GM19239 (cell line): ENCODE measurements at regions not wholly inside any gene's neighbourhood (a gene's known extent, or its start where the extent isn't known, plus 50 kb on each side); places are given as distances from the start of the nearest gene placed in this dataset.
A peak's percentile ranks its signal among the peaks of the same experiment; 100 is the strongest.
"Not testable (repeated sequence)": the region's sequence is repeated elsewhere in the genome, so short reads cannot be mapped to it uniquely, and the experiment has no call there.

Experiments
- DNase-seq: peaks from one replicate; pipeline ENCODE4 v3.0.0; 2011; ENCODE audit warnings: low spot score; ENCODE audit not compliant: insufficient read length
- FAIRE-seq: peaks from 2 replicates; lab custom pipeline; 2011; peaks lifted over from hg19 to GRCh38; lab: Jason Lieb, UNC

- DNase-seq: no peak
- FAIRE-seq: no peak
These were observed 62.4 kb downstream of the CLDN17 start for GRCh38 chr21:30104241-30104640.

DNA sequence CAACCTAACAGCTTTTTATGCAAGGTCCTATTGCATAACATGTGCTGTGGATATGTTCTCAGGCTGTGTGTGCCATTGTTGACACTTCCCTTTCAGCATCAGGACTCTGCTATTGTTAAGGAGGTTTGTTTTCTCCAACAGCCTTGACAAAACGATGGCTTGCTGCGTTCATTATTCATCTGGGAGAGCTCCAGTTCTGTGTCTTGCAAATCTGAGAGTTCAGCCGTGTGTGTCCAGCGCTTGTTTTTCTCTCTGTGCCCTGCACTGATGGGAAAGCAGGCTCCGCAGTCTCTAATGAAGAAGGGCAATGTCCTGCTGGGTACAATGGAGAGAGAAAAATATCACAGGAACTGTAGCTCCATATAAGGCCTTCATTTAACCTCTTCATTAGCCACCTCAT, 63.7 kb downstream of the CLDN17 start:
- DNase-seq: no peak
- FAIRE-seq: no peak

GRCh38 chr21:30101967-30102366, 64.6 kb downstream of the CLDN17 start:
- no peak for FAIRE-seq
- DNase-seq: no peak

- FAIRE-seq (no peak), DNase-seq (no peak)
These were observed 68.8 kb downstream of the CLDN17 start for GRCh38 chr21:30097791-30098190.

DNA sequence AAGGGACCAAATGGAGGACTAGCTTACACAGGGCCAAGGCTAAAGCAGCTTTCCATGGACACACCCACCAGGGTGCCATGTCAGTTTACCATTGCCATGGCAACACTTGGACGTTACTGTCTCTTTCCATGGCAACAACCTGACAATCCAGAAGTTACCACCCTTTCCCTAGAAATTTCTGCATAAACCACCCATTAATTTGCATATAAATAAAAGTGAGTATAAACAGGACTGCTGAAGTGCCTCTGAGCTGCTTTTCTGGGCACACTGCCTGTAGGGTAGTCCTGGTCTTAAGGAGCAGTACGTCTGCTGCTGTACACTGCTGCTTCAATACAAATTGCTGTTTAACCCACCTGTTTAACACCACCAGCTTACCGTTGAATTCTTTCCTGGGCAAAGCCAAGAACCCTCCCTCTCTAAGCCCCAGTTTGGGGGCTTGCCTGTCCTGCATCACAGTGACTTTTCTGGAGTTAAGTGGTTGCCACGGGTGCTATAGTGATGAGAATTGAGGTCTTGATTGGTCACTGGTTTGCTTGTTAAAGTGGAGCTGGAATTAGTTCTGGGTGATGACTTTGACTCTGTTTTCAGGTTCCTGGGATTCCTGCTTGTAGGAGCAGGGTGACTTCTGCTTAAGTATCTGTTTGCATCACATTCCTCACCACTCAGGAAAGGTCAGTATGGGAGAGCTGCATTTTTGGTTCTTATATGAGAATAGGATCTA, 83.2 kb downstream of the CLDN17 start:
- DNase-seq: no peak
- no peak for FAIRE-seq

GRCh38 chr21:30081506-30081905, 85.1 kb downstream of the CLDN17 start:
- DNase-seq (no peak), FAIRE-seq (no peak)

DNA sequence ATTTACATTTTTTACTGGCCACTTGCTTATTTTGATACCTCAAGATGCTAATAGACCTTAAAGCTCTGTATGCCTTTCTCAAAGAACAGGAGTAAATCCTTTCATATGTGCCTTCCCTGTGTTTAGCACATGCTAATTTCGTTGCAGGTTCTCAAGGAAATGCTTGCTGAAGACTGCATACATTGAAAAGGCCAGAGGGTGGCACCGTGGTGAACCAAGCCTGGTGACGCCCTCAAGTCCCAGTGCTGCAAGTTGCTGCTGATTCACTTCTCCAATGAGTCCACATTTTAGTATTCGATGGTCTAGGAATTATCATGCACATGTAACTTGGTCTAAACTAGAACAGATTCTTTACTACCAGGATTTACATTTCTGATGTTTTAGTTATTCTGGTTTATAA, 94.1 kb downstream of the CLDN17 start:
- DNase-seq (no peak), FAIRE-seq (no peak)

GRCh38 chr21:30058928-30059327, 107.7 kb downstream of the CLDN17 start:
- no peak for DNase-seq
- no peak for FAIRE-seq

- FAIRE-seq (no peak), DNase-seq (no peak)
These were observed 109.5 kb downstream of the CLDN17 start for GRCh38 chr21:30057108-30057507.

DNA sequence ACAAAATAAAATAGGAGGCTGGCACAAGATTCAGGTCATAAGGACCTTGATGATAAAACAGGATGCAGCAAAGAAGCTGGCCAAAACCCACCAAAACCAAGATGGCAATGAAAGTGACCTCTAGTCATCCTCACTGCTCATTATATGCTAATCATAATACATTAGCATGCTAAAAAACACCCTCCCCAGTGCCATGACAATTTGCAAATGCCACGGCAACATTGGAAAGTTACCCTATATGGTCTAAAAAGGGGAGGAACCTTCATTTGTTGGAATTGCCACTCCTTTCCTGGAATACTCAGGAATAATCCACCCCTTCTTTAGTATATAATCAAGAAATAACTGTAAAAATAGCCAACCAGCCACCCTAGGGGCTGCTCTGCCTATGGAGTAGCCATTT, 108.8 kb upstream of the GRIK1 start:
- DNase-seq (no peak), FAIRE-seq (no peak)

DNA sequence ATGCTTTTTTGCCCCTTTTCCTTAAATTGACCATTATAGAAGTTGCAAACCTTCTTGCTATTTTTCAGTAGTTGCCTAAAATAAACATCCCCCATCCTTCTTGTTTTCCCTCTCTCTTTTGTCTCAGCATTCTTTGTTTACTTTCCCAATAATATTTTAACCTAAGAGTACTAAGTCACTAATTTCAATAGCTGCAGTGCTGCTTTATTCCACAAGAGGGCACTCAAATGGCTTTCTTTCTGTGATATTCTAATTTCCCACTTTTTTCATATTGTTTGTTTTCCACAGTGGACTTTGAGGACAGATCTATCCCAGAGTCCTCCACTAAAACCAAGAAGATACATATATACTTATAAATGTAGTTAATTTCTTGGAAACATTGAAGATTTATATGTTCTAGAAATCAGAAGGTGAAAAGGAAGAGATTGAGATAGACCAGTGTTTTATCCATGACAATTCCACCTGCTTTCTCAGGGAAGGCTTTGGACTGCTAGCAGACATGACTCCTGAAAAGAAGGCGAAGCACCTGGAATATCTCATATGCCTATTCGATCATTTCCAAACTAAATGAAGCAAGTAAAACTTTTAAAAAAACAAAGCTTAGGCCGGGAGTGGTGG, 104.8 kb upstream of the GRIK1 start:
- DNase-seq: no peak

DNA sequence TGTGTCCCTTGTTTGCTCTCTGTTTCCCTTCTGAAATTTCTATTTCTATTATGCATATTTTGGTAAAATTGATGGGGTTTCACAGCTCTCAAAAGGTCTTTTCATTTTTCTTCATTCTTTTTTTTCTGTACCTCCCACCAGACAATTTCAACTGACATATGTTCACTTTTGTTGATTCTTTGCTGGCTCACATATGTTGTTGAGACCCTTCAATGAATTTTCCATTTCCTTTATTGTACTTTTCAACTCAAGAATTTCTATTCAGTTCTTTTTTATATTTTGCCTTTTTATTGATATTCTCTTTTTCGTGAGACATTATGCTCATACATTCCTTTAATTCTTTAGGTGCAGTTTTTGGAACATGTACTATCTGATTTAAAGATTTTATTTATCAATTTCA, 102.6 kb upstream of the GRIK1 start:
- no peak for FAIRE-seq
- DNase-seq: no peak

More for the DNA sequence above, 104.8 kb upstream of the GRIK1 start:
- FAIRE-seq: peak; percentile 33

DNA sequence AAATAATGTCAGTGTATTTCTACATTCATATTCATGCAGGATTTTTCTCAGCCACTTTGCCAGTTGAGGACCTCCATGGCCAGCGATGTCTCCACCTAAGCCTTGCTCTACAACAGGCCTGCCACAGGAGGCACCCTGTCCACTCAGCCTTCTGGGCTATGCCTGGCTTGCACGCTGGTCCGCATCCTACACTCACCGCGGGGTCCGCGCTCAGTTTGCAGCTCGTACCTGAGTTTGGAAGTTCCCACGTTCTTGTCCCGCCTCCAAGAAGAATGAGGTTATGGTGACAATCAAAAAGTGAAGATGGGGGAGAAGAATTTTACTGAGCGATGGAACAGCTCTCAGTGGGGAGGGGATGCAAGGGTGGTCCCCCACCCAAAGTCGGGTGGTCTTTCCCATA, 93.6 kb upstream of the GRIK1 start:
- no peak for FAIRE-seq

GRCh38 chr21:30030416-30030815, 90.6 kb upstream of the GRIK1 start:
- no peak for DNase-seq

More for the DNA sequence above, 93.6 kb upstream of the GRIK1 start:
- no peak for DNase-seq

DNA sequence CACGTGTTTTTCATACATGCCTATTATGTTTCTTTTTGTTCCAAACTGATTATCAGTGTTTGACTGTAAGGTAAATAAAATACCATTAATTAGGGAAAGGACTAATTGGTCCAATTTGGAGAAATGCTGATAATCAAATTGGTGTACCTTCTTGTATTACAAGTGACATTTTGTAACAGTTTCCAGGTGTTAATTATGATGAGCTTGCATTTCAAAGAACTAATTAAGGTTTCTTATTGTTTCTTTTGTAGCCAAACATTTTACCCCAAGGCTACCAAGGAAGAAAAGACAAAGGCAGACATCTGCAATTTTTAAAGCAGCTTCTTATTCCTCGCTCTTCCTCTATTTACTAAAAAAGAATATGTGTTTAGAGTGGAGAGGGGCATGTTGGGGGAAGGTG, 88.7 kb upstream of the GRIK1 start:
- FAIRE-seq (no peak), DNase-seq (no peak)

More at GRCh38 chr21:30030416-30030815, 90.6 kb upstream of the GRIK1 start:
- no peak for FAIRE-seq

GRCh38 chr21:30027986-30028385, 88.2 kb upstream of the GRIK1 start:
- FAIRE-seq: no peak
- no peak for DNase-seq

- not testable (repeated sequence) for DNase-seq, FAIRE-seq
These were observed 83.3 kb upstream of the GRIK1 start for GRCh38 chr21:30023056-30023455.

GRCh38 chr21:30014886-30015285, 75.1 kb upstream of the GRIK1 start:
- FAIRE-seq (no peak), DNase-seq (no peak)

GRCh38 chr21:29991624-29992023, 51.8 kb upstream of the GRIK1 start:
- FAIRE-seq (no peak), DNase-seq (no peak)

- no peak for DNase-seq
- FAIRE-seq: no peak
These were observed 49.9 kb upstream of the GRIK1 start for GRCh38 chr21:29989634-29990234.
